ENCODE measurements at regions not wholly inside any gene's neighbourhood (a gene's known extent, or its start where the extent isn't known, plus 50 kb on each side); places are given as distances from the start of the nearest gene placed in this dataset.

DNA sequence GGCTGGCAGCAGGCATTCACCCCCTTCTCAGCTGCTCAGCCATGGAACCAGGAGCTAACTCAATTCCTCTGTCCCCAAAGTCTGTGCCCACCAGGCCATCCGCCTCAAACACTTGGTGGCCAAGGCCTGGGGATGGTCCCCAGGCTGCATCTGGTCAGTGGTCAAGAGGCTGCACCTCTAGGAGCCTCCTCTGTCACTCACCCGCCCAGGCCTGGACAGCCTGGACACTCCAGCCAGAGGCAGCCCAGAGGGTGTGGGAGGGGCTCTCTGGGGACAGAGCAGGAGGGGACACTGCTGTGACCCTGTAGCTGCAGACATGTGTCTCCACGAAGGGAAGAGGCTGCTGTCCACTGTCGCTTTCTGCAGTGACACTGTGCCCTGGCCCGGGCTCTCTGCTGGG is 416.6 kb upstream of the SULF2 start:
- TF ChIP-seq CTCF (IDR thresholded peaks at IDR 0.05) (no peak), POLR2A (IDR thresholded peaks at IDR 0.05) (no peak)

Data from right lobe of liver (tissue), 4 donors.